Central memory CD4-positive, alpha-beta T cell (primary cell): ENCODE measurements at regions not wholly inside any gene's neighbourhood (a gene's known extent, or its start where the extent isn't known, plus 50 kb on each side); places are given as distances from the start of the nearest gene placed in this dataset.

ENCODE experiments used
- DNase-seq: peaks from one replicate; pipeline ENCODE4 v3.0.0; 2022

DNA sequence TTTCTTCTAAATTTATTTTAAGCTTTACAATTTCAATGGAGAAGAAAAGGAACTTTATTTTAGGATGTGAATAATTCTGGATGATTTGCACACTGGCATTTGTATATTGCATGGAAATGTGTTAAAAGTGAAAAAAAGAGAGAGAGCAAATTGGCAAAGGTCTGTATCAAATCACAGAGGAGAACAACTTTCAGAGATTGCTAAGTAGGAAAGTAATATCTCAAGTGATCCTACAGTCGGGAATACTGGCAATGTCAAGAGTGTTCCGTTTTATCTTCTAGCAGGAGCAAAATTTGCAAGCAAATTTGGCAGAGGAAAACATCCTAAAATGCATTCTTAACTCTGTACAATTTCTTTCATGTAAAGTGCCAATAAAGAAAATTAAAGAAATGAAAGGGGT, 97.1 kb upstream of the TMC3 start:
- no peak for DNase-seq

DNA sequence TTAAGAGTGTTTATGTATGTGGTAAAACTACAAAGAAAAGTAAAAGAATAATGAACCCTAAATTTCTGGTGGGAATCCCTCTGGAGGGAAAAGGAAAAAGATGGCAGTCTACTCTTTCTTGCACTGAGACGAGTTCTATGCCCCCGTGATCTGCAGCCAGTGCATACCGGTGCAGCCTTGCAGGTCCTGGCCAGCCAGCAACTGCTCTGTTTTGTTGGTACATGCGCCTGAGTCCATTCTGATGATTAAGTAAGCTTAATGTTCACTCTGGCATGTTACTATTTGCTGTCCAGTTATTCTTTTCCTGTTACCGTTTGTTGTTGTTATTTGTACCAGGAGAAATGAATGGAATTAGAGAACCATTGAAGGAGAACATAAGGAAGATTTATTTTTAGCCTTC, 95.1 kb upstream of the TMC3 start:
- no peak for DNase-seq

DNA sequence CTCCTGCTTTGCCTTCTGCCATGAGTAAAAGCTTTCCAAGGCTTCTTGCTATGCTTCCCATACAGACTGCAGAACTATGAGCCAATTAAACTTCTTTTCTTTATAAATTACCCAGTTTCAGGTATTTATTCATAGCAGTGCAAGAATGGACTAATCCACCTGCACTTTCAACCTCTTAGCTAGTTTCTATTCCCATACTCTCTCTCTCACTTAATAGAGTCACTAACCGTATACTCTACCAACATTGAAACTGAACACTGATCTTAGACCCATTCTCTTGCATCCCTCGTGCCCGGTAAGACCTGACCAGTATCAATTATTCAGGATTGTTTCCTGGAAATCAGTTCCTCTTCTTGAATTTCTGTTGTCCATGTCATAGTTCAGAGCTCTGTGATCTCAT, 92.7 kb upstream of the TMC3 start:
- DNase-seq = no peak

DNA sequence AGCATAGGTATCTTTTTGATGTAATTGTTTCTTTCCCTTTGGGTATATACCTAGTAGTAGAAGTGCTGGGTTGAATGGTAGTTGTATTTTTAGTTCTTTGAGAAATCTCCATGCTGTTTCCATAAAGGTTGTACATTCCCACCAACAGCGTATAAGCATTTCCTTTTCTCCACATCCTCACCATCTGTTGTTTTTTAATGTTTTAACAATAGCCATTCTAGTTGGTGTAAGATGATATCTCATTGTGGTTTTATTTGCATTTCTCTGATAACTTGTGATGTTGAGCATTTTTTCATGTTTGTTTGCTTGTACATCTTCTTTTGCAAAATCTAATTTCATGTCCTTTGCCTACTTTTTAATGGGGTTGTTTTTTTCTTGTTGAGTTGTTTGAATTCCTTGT, 80.0 kb upstream of the TMC3 start:
- DNase-seq = no peak

DNA sequence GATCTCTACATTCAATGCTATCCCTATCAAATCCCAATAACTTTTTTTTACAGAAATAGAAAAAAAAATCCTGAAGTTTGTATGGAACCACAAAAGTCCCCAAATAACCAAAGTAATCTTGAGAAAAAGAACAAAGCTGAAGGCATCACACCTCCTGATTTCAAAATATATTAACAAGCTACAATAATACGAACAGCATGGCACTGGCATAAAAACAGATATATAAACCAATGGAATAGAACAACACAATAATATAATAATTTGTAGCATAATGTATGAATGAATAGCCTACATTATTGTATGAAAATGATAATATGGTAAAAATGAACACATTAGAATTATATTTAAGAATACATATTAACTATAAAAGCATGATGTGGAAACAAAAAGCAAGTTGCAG, 76.7 kb upstream of the TMC3 start:
- no peak for DNase-seq

DNA sequence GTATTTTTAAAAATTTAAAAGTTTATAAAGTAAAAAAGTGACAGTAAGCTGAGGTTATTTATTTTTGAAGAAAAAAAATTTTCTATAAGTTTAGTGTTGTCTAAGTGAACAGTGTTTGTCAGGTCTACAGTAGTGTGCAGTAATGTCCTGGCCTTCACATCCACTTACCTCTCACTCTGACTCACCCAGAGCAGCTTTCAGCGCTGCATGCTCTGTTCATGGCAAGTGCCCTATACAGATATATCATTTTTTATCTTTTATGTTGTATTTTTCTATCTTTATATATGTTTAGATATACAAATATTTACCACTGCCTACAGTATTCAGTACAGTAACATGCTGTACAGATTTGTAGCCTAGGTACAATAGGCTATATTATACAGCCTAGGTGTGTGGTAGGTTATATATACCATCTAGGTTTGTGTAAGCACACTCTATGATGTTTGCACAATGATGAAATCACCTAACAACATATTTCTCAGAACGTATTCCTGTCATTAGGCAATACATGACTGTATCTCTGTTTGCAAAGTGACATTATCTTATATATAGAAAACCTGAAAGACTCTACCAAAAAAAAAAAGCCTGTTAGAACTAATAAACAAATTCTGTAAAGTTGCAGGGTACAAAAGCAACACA, 75.9 kb upstream of the TMC3 start:
- DNase-seq = no peak

DNA sequence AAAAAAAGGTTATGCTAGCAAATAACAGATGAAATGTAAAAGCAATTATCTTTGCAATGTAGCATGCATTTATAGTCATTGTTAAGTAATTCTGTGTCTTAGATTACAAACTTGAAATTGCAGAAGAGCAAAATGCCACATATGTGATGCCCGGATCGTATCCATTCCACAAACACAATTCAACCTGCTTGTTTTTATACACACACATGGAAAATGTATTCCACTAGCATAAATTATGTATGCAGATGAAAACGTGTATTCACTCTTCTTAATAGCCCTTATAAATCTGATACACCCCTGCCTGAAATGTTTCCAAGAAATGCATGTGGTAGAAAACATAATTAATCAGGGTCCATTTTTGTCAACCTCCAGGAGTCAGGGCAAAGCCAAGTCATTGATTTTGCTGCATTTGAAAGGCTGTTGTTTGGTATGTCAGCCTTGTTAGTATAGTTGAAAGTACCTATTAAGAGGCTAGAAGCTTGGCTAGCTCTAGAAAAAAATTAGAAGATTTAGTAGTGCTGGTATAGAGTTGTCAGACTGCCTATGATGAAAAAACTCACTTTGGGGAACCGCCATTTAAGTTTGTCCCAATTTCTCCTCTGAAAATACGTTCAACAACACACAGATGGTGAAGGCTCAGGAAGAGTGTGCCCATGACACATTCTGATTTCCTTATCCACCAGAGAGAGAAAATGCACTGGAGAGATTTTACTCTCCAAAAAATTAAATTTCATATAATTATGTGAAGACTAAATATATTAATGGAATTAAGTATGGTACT, 69.2 kb upstream of the TMC3 start:
- DNase-seq = no peak

DNA sequence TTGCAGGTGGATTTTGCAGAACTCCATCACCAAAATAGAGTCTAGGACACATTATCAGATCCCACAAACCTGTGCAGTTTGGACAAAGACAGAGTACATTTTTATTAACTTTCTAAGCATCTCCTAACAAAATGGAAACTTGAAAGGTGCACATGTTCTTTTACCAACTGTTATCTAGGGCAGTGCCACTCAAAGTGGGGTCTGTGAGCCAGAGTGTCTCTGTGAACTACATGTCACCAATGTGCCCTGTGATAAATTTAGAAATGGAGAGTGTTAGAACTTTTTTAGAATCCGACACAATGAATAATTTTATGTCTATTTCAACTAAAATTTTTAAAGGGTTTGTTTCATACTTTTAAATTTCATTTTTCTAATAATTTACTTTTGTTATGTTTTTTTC, 68.4 kb upstream of the TMC3 start:
- no peak for DNase-seq

DNA sequence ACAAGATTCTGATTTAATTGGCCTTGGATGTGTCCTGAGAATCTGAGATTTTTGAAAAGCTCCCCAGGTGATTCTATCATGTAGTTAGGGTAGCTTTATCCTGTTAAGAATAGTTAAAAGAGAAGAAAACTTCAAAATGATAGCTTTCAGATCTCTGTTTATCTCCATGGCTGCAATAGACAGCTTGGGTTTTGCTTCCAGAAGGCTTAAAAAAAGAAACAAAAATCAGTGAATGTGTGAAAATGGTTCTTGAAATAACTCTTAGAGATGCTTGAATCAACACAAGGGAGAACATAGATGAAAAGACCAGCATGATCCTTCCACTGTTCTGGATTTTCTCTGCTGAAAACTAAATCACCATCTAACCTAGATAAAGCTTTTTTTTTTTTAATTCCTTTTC, 60.8 kb upstream of the TMC3 start:
- DNase-seq = no peak

DNA sequence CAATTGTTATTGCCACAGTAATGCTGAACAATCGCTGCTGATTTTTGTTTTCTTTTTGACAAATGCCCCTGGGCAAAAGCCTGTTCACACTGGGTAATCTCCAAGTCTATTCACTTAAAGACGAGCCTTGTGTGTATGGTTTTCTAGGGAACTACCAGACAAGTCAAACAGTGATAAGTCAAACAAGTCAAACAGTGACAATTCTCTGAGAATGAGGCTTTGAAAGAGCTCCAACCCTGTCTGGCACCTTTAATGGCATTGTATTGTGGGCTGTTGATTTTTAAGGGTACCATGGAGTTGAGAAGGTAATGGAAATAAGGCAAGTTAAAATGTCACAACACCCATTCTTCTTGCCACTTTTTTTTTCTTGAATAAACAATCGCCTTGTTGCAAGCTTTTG, 59.4 kb upstream of the TMC3 start:
- no peak for DNase-seq

DNA sequence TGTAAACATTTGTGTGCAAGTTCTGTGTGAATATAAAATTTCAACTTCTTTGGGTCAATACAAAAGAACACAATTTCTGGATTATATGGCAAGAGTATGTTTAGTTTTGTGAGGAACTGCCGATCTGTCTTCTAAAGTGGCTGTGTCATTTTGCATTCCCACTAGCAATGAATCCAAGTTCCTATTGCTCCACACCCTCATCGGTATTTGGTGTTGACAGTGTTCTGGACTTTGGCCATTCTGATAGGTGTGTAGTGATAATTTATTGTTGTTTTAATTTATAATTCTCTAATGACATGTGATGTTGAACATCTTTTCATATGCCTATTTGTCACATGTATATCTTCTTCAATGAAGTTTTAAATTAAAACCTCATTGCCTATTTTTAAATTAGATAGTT, 58.2 kb upstream of the TMC3 start:
- DNase-seq = no peak

DNA sequence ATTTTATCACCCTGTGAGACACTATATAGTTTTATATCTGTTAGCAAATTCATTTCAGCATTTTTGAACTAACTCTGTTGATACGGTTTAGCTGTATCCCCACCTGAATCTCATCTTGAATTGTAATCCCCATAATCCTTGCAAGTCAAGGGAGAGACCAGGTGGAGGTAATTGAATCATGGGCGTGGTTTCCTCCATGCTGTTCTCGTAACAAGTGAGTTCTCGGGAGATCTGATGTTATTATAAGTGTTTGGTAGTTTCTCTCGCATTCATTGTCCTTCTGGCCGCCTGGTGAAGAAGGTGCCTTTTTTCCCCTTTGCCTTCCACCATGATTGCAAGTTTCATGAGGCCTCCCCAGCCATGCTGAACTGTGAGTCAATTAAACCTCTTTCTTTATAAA, 53.2 kb upstream of the TMC3 start:
- DNase-seq = no peak

DNA sequence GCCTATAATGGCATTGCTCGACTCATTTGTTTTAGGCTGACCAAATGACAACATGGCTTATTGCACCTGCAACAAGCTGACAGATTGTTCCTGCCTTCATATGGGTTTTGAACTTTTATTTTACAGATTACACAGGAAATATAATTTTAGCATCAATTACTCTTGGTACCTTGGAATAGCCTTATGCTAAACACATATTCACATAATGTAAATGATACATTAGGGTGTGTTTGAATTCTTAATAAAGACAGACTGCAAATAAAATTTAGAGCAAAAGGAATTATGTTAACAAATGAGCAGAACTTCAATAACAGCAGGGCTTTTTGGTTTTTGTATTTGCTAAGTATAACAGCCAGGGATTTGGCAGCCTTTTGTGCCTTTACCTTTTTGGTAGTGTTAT, 51.9 kb upstream of the TMC3 start:
- no peak for DNase-seq
